Stimulated activated CD8-positive, alpha-beta memory T cell treated with anti-CD3 and anti-CD28 coated beads, Interleukin-2, amount 100 ng/mL, for 48 hours (primary cell): ENCODE measurements at regions not wholly inside any gene's neighbourhood (a gene's known extent, or its start where the extent isn't known, plus 50 kb on each side); places are given as distances from the start of the nearest gene placed in this dataset.

Experiments used
- DNase-seq, 2 donors: peaks; one replicate each; pipeline ENCODE4 v3.0.0-alpha.2; 2020; ENCODE audit warnings: low read depth in 2 of 2

GRCh38 chr18:43642727-43643330, 365.5 kb upstream of the SYT4 start:
- DNase-seq, result no peak

- DNase-seq, result no peak
Observed at GRCh38 chr18:43648002-43648401, 370.7 kb upstream of the SYT4 start.

- no peak for DNase-seq
Observed at GRCh38 chr18:43649649-43650357, 372.5 kb upstream of the SYT4 start.

- DNase-seq, result no peak
Observed at GRCh38 chr18:43650426-43650825, 373.1 kb upstream of the SYT4 start.

GRCh38 chr18:43651057-43651456, 373.8 kb upstream of the SYT4 start:
- DNase-seq, result no peak

GRCh38 chr18:43656547-43656946, 379.3 kb upstream of the SYT4 start:
- no peak for DNase-seq

- no peak for DNase-seq
Observed at GRCh38 chr18:43661570-43661969, 384.3 kb upstream of the SYT4 start.

GRCh38 chr18:43662657-43663056, 385.4 kb upstream of the SYT4 start:
- no peak for DNase-seq

GRCh38 chr18:43663159-43663558, 385.9 kb upstream of the SYT4 start:
- DNase-seq, result no peak

GRCh38 chr18:43664487-43665008, 387.3 kb upstream of the SYT4 start:
- DNase-seq, result no peak

GRCh38 chr18:43665105-43665788, 388.0 kb upstream of the SYT4 start:
- DNase-seq, result no peak

GRCh38 chr18:43668866-43669265, 391.6 kb upstream of the SYT4 start:
- DNase-seq, result no peak

- no peak for DNase-seq
Observed at GRCh38 chr18:43671431-43671830, 394.1 kb upstream of the SYT4 start.

- DNase-seq, result no peak
Observed at GRCh38 chr18:43680096-43680495, 402.8 kb upstream of the SYT4 start.

GRCh38 chr18:43681661-43682060, 404.4 kb upstream of the SYT4 start:
- DNase-seq, result no peak

GRCh38 chr18:43682196-43682595, 404.9 kb upstream of the SYT4 start:
- DNase-seq, result no peak

- DNase-seq, result no peak
Observed at GRCh38 chr18:43686709-43687108, 409.4 kb upstream of the SYT4 start.

GRCh38 chr18:43692099-43692690, 414.9 kb upstream of the SYT4 start:
- DNase-seq, result no peak

- DNase-seq, result no peak
Observed at GRCh38 chr18:43702399-43702798, 425.1 kb upstream of the SYT4 start.

GRCh38 chr18:43703050-43703449, 425.8 kb upstream of the SYT4 start:
- no peak for DNase-seq

GRCh38 chr18:43705850-43706249, 428.6 kb upstream of the SYT4 start:
- DNase-seq, result no peak

GRCh38 chr18:43710135-43710534, 432.8 kb upstream of the SYT4 start:
- no peak for DNase-seq
